HG03432 (cell line): ENCODE measurements at regions not wholly inside any gene's neighbourhood (a gene's known extent, or its start where the extent isn't known, plus 50 kb on each side); places are given as distances from the start of the nearest gene placed in this dataset.

Source experiments
- ATAC-seq: cut with Tn5 transposase; IDR thresholded peaks from one replicate; pipeline ENCODE4 v1.9.1; 2021; ENCODE audit warnings: mild to moderate bottlenecking, moderate library complexity; ENCODE audit not compliant: unreplicated experiment

- ATAC-seq = no peak
Measured at GRCh38 chr2:226623587-226624368, 175.8 kb downstream of the IRS1 start.

GRCh38 chr2:226622484-226622883 lies 177.1 kb downstream of the IRS1 start:
- no peak for ATAC-seq

GRCh38 chr2:226620176-226620575 lies 179.4 kb downstream of the IRS1 start:
- no peak for ATAC-seq

GRCh38 chr2:226619707-226620106 lies 179.9 kb downstream of the IRS1 start:
- ATAC-seq = no peak

- no peak for ATAC-seq
Measured at GRCh38 chr2:226618875-226619605, 180.6 kb downstream of the IRS1 start.

GRCh38 chr2:226618544-226618874 lies 181.1 kb downstream of the IRS1 start:
- ATAC-seq = no peak

GRCh38 chr2:226615891-226616290 lies 183.7 kb downstream of the IRS1 start:
- no peak for ATAC-seq

- ATAC-seq = no peak
Measured at GRCh38 chr2:226611944-226612318, 187.7 kb downstream of the IRS1 start.

GRCh38 chr2:226611196-226611943 lies 188.2 kb downstream of the IRS1 start:
- no peak for ATAC-seq

- ATAC-seq = no peak
Measured at GRCh38 chr2:226609366-226609765, 190.3 kb downstream of the IRS1 start.

GRCh38 chr2:226608451-226608850 lies 191.2 kb downstream of the IRS1 start:
- no peak for ATAC-seq

GRCh38 chr2:226607379-226607778 lies 192.2 kb downstream of the IRS1 start:
- ATAC-seq = no peak

GRCh38 chr2:226605642-226606041 lies 194.0 kb downstream of the IRS1 start:
- ATAC-seq = no peak

GRCh38 chr2:226603606-226604005 lies 196.0 kb downstream of the IRS1 start:
- no peak for ATAC-seq

- ATAC-seq = no peak
Measured at GRCh38 chr2:226601881-226602662, 197.5 kb downstream of the IRS1 start.

GRCh38 chr2:226600802-226601201 lies 198.8 kb downstream of the IRS1 start:
- no peak for ATAC-seq

GRCh38 chr2:226600184-226600583 lies 199.4 kb downstream of the IRS1 start:
- no peak for ATAC-seq

- ATAC-seq = no peak
Measured at GRCh38 chr2:226589043-226589442, 210.6 kb downstream of the IRS1 start.

GRCh38 chr2:226585130-226585561 lies 214.5 kb downstream of the IRS1 start:
- no peak for ATAC-seq

GRCh38 chr2:226584518-226585055 lies 215.0 kb downstream of the IRS1 start:
- ATAC-seq = no peak

- ATAC-seq = no peak
Measured at GRCh38 chr2:226583715-226584114, 215.9 kb downstream of the IRS1 start.
